GM19023 (cell line): ENCODE measurements at regions not wholly inside any gene's neighbourhood (a gene's known extent, or its start where the extent isn't known, plus 50 kb on each side); places are given as distances from the start of the nearest gene placed in this dataset.
A peak's percentile ranks its signal among the peaks of the same experiment; 100 is the strongest.

Source experiments
- ATAC-seq: cut with Tn5 transposase; IDR thresholded peaks from one replicate; pipeline ENCODE4 v1.9.1; 2021; ENCODE audit warnings: mild to moderate bottlenecking, moderate library complexity; ENCODE audit not compliant: unreplicated experiment

- ATAC-seq: no peak
Observed at GRCh38 chr4:167469436-167469835, 235.1 kb upstream of the SPOCK3 start.

- no peak for ATAC-seq
Observed at GRCh38 chr4:167475951-167476350, 241.7 kb upstream of the SPOCK3 start.

DNA sequence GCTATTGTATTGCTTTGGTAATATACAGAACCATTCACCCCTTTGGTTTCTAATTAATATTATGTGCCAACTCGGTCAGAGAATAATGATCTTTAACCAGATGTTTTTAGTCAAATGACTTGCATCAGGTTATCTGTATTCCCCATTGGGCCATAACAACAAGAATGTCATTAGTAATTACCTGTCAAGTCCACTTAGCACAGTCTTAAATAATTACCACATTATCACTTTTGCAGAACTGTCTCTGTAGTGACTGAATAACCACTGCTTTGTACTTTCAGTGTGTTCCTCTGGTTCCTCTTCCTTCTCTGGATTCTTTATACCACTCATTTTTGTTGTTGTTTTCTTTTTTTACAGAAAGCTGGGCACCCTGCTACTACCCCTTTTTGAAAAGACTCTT is 257.7 kb upstream of the SPOCK3 start:
- no peak for ATAC-seq

GRCh38 chr4:167509551-167509950 is 275.3 kb upstream of the SPOCK3 start:
- no peak for ATAC-seq

DNA sequence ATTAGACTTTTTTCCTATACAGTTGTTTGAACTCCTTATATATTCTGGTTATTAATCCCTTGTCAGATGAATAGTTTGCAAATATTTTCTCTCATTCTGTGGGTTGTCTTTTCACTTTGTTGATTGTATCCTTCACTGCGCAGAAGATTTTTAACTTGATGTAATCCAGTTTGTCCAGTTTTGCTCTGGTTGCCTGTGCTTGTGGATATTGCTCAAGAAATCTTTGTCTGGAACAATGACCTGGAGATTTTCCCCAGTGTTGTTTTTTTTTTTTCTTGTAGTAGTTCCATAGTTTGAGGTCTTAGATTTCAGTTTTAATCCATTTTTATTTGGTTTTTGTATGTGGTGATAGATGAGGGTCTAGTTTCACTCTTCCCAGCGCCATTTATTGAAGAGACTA is 289.8 kb upstream of the SPOCK3 start:
- no peak for ATAC-seq

GRCh38 chr4:167537761-167538160 is 303.5 kb upstream of the SPOCK3 start:
- ATAC-seq: no peak

DNA sequence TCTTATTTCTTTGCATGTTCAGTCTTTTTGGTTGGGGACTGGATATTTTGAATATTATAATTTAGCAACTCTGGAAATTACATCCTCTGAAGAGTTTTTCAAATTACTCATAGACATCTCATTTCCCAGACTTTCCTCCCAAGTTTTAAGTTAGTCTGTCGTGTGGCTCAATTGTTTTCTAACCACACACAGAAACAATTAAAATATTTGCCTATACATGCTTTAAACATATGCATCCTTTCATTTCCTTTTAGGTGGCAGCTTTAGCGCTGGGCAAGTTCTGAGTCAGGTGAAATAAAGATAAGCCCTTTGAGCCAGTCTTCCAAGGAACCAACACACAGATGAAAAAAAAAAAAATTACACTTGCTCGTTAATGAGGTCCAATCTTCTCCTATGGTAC is 307.0 kb upstream of the SPOCK3 start:
- no peak for ATAC-seq

DNA sequence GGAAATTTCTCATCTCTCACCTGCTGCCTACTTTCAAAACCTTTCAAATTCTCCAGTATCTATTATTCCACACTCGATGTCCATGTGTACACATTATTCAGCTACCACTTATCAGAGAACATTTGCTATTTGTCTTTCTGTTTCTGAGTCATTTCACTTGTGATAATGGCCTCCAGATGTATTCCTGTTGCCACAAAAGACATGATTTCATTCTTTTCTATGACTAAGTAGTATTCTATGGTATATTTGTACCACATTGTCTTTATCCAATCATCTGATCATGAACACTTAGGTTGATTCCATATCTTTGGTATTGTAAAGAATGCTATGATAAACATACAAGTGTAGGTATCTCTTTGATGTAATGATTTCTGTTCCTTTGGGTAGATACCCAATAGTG is 310.1 kb upstream of the SPOCK3 start:
- no peak for ATAC-seq

GRCh38 chr4:167550021-167550420 is 315.7 kb upstream of the SPOCK3 start:
- ATAC-seq: no peak

DNA sequence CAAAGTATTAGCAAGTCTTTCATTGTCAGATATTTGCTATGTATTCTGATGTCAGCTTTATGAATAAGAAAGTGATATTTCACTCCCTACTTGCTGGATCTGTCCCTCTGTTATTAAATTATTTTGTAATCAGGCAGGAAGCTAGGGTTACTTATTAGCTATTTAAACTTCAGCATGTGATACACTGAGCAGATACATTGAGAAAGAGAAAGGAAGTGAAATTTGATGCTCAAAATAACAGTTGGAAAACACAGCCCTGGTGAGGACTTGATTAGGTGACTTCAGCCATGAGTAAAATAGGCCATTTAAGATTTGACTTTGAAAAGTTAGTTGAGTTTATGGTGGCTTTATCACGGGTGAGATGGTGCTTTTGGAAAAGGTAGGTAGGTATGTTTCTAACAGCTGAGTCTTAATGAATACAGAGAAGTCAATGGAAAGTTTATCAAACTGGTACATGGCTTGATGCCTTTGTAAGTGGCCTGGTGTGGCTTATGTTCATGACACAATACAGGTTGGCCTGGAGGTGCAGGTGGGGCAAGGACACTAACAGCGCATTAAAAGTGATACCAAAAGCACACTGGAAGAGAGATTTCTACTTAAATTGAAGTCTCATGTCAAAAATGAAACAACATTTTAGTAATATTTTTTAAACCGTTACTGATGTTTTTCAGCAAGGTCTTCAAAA is 321.2 kb upstream of the SPOCK3 start:
- no peak for ATAC-seq

GRCh38 chr4:167578906-167579305 is 344.6 kb upstream of the SPOCK3 start:
- no peak for ATAC-seq

GRCh38 chr4:167581449-167581965 is 347.2 kb upstream of the SPOCK3 start:
- ATAC-seq: no peak

GRCh38 chr4:167587361-167587760 is 353.1 kb upstream of the SPOCK3 start:
- no peak for ATAC-seq

- no peak for ATAC-seq
Observed at GRCh38 chr4:167595898-167596297, 361.6 kb upstream of the SPOCK3 start.

DNA sequence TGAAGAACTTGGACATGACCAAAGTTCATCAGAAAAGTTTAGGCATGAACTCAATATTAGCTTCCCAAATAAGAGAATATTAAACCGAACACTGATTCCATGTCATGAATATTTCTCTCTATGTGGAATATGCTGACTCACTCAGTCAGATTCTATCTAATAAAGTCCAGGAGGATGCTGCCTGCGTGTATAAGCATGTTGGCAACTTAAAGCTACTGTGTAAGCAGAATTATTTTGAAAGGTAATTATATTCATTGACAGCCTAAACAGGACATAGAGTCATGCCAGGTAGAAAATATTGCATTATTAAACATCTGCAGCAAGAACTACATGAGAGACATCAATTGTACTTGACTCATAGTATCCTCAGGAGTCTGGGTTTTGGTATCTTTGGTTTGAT is 367.9 kb upstream of the SPOCK3 start:
- no peak for ATAC-seq

DNA sequence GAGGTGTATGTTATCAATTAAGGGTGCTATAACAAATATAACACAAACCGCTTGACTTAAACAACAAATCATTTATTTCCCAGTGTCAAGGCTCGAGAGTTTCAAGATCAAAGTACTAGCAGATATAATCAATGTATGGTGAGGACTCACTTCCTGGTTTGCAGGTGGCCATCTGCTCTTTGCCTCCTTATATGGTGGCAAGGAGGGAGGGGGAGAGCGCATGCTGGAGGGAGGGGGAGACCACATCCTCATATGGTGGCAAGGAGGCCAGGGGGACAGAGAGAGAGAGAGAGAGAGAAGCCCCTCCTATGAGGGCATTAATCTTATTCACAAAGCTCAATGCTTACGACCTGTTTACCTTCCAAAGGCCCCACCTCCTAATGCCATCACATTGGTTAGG is 372.3 kb upstream of the SPOCK3 start:
- ATAC-seq: no peak

- no peak for ATAC-seq
Observed at GRCh38 chr4:167613381-167613780, 379.1 kb upstream of the SPOCK3 start.

GRCh38 chr4:167614866-167615265 is 380.6 kb upstream of the SPOCK3 start:
- ATAC-seq: no peak

DNA sequence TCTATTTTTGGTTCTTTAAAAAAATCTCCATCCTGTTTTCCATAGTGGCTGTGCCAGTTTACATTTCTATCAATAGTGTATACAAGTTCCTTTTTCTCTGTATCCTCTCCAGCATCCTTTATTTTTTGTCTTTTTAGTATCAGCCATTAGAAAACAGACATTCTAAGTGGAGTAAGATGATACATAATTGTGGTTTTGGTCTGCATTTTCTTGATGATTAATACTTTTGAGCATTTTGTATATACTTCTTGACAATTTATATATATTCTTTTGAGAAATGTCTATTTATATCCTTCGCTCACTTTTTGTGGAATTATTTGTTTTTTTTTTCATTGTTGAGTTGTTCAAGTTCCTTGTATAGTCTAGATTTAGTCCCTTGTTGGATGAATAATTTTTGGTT is 382.2 kb upstream of the SPOCK3 start:
- no peak for ATAC-seq

DNA sequence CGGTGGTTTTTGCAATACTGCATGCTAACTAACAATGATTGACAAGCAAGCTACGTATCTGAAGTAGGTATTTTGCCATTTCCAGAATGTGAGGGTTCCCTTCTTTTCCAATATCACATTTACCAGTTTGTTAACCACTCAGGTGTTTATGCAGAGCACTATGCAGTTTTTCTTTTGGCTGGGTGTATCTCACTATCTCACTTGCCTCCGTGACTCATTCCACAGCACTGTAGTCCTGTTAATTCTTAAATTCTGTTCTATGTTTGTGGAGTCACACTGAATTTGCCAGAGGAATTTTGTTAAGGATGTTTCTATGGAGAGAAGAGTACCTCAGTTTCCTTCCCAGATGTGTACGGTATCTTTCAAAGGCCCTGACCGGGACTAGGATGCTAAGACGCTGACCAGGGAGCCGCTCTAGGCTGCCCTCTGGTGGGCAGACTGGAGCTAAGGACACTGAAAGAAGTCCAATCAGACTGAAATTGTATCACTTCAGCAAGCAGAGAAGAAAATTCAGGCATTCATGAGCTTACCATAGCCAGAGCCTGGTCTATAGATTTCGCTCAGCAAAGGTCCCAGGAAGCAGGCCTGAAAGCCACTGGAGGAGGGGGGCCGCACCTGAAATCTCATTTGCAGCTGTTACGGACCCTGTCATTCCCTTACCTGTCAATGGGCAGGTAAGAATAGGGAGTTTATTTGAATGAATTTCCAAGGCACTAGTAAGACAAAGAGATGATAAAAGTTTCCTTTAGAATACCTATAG is 388.4 kb upstream of the SPOCK3 start:
- ATAC-seq: peak; percentile 97

GRCh38 chr4:167623241-167623572 is 388.9 kb upstream of the SPOCK3 start:
- ATAC-seq: no peak

- ATAC-seq: no peak
Observed at GRCh38 chr4:167629272-167629671, 395.0 kb upstream of the SPOCK3 start.

- no peak for ATAC-seq
Observed at GRCh38 chr4:167642250-167642649, 408.0 kb upstream of the SPOCK3 start.
